KMS-11 (cell line): ENCODE measurements at regions not wholly inside any gene's neighbourhood (a gene's known extent, or its start where the extent isn't known, plus 50 kb on each side); places are given as distances from the start of the nearest gene placed in this dataset.

ENCODE experiments used
- H2AFZ ChIP-seq: fragments of 200-600 bp; sonication (generic); 2 replicates; pipeline ENCODE4 v1.6.1; 2016; ENCODE audit warnings: antibody characterized with exemption, mixed run types, low read depth
- H3K27ac ChIP-seq: fragments of 200-600 bp; sonication (generic); 2 replicates; pipeline ENCODE4 v1.6.1; 2016; ENCODE audit warnings: mild to moderate bottlenecking, mixed run types
- H3K27me3 ChIP-seq: fragments of 200-600 bp; sonication (generic); 2 replicates; pipeline ENCODE4 v1.6.1; 2017; ENCODE audit warnings: mild to moderate bottlenecking, low read depth, mixed run types, moderate library complexity; ENCODE audit not compliant: insufficient read depth
- H3K36me3 ChIP-seq: fragments of 200-600 bp; sonication (generic); 2 replicates; pipeline ENCODE4 v1.6.1; 2017; ENCODE audit warnings: mild to moderate bottlenecking, mixed run types; ENCODE audit not compliant: insufficient read depth
- H3K4me1 ChIP-seq: fragments of 200-600 bp; sonication (generic); 2 replicates; pipeline ENCODE4 v1.6.1; 2016; ENCODE audit warnings: mild to moderate bottlenecking, low read depth, mixed run types; ENCODE audit not compliant: poor library complexity, severe bottlenecking
- H3K4me2 ChIP-seq: fragments of 200-600 bp; sonication (generic); 2 replicates; pipeline ENCODE4 v1.7.0; 2016; ENCODE audit warnings: mild to moderate bottlenecking, mixed run types
- H3K4me3 ChIP-seq: fragments of 200-600 bp; sonication (generic); IDR thresholded peaks from 2 replicates; pipeline ENCODE4 v1.6.1; 2017; ENCODE audit warnings: low read depth, low read length, mixed read lengths; ENCODE audit not compliant: insufficient read depth
- H3K79me2 ChIP-seq: fragments of 200-600 bp; sonication (generic); 2 replicates; pipeline ENCODE4 v1.6.1; 2016; ENCODE audit warnings: low read depth, mixed run types; ENCODE audit not compliant: insufficient read depth
- H3K9ac ChIP-seq: fragments of 200-600 bp; sonication (generic); 2 replicates; pipeline ENCODE4 v1.6.1; 2016; ENCODE audit warnings: mild to moderate bottlenecking, mixed run types
- H4K20me1 ChIP-seq: fragments of 200-600 bp; sonication (generic); 2 replicates; pipeline ENCODE4 v1.6.1; 2016; ENCODE audit warnings: mild to moderate bottlenecking, mixed run types; ENCODE audit not compliant: insufficient read depth
- CTCF ChIP-seq: fragments of 200-600 bp; sonication (generic); conservative IDR thresholded peaks from 2 replicates; pipeline ENCODE4 v1.6.1; 2017; ENCODE audit warnings: low read depth, mild to moderate bottlenecking, antibody characterized with exemption, low read length, moderate library complexity, mixed read lengths

GRCh38 chr10:91162495-91163268 lies 57.8 kb upstream of the PCGF5 start:
- Histone ChIP-seq H3K79me2 (peaks cover 21% of the 10 kb centered on the region), H3K36me3 (no peaks in the 10 kb centered on the region), H3K4me2 (peak overlapping the region; percentile 88; the same call in 1 of the 2 replicates), H3K27ac (peak overlapping the region; percentile 68), H4K20me1 (no peaks in the 10 kb centered on the region; the same call in none of the 2 replicates), H3K4me3 (no peak overlapping the region), H3K27me3 (no peaks in the 10 kb centered on the region), H3K4me1 (peaks cover 21% of the 10 kb centered on the region), H3K9ac (peak overlapping the region; percentile 81), H2AFZ (peak overlapping the region; percentile 90)
- no peak for TF ChIP-seq CTCF

- Histone ChIP-seq H4K20me1 (no peaks in the 10 kb centered on the region; the same call in none of the 2 replicates), H3K79me2 (peaks cover 28% of the 10 kb centered on the region), H3K27me3 (no peaks in the 10 kb centered on the region), H3K4me3 (no peak overlapping the region), H3K27ac (peak overlapping the region; percentile 68), H3K4me1 (peaks cover 21% of the 10 kb centered on the region), H2AFZ (peak overlapping the region; percentile 70), H3K9ac (peak overlapping the region; percentile 81), H3K4me2 (peak overlapping the region; percentile 88; the same call in 1 of the 2 replicates), H3K36me3 (no peaks in the 10 kb centered on the region)
- no peak for TF ChIP-seq CTCF
Observed at GRCh38 chr10:91163269-91163868, 57.1 kb upstream of the PCGF5 start.

DNA sequence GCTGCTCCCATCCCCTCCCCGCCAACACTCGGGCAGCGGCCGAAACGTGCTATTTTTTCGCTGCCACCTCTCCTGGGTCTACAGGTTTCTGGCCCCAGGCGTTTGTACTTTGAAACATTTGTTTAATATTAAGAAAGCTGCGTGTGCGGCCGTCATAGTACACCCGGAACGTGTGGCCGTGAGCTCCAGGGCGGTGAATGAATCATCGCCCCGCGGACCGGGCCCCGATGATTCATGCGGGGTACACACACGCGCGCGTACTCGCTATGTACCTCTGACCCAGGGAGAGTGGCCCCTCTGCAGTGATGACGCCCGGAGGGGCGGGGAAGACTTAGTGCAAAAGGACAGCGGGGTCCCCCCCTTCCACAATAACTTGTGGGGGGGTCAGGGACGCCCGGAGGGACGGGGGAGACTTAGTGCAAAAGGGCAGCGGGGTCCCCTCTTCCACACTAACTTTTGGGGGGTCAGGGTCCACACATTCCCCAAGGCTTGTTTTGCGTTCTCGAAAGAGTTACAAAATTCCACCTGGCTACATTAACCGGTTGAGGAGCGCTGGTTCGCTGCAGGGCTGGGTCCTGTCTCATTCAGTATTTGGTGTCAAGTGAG lies 56.5 kb upstream of the PCGF5 start:
- Histone ChIP-seq H4K20me1 (no peaks in the 10 kb centered on the region; the same call in none of the 2 replicates), H3K4me1 (peaks cover 21% of the 10 kb centered on the region), H3K79me2 (peaks cover 32% of the 10 kb centered on the region), H3K4me2 (peak overlapping the region; percentile 88), H3K4me3 (no peak overlapping the region), H3K27ac (no peak overlapping the region), H2AFZ (peak overlapping the region; percentile 70), H3K9ac (peak overlapping the region; percentile 81), H3K36me3 (no peaks in the 10 kb centered on the region), H3K27me3 (no peaks in the 10 kb centered on the region)
- TF ChIP-seq CTCF = no peak

GRCh38 chr10:91164520-91165065 lies 55.9 kb upstream of the PCGF5 start:
- Histone ChIP-seq H2AFZ (no peak overlapping the region), H4K20me1 (no peaks in the 10 kb centered on the region; the same call in none of the 2 replicates), H3K79me2 (peaks cover 36% of the 10 kb centered on the region), H3K27me3 (no peaks in the 10 kb centered on the region), H3K4me1 (peaks cover 21% of the 10 kb centered on the region), H3K4me3 (no peak overlapping the region), H3K4me2 (peak overlapping the region; percentile 88; the same call in 1 of the 2 replicates), H3K36me3 (no peaks in the 10 kb centered on the region), H3K9ac (no peak overlapping the region), H3K27ac (no peak overlapping the region)
- TF ChIP-seq CTCF = no peak
